SIG-M5 treated with dmso at 0.1 percent for 504 hours (cell line): ENCODE measurements at regions not wholly inside any gene's neighbourhood (a gene's known extent, or its start where the extent isn't known, plus 50 kb on each side); places are given as distances from the start of the nearest gene placed in this dataset.
A peak's percentile ranks its signal among the peaks of the same experiment; 100 is the strongest.
"Not testable (repeated sequence)": the region's sequence is repeated elsewhere in the genome, so short reads cannot be mapped to it uniquely, and the experiment has no call there.

Experiments used
- DNase-seq: peaks from one replicate; lab custom pipeline; 2025; ENCODE audit not compliant: unreplicated experiment; lab: John Stamatoyannopoulos, UW

DNA sequence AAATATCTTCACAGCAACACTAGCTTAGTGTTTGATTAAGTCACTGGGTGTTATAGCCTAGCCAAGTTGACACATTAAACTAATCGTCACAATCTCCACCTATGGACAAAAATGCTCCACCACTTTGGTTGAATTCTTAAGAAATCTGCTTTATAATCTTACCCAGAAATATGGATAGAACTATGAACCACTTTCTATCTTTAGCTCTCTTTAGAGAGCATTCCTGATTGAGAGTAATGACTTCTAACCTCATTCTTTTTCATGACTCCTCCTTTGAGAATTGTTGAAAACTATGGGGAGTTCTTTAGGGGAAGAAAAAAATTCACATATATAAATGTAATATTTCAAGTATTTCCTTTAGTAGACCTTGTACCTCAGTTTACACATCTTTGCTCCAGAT lies 1282.2 kb upstream of the ZEB2 start:
- DNase-seq = no peak

DNA sequence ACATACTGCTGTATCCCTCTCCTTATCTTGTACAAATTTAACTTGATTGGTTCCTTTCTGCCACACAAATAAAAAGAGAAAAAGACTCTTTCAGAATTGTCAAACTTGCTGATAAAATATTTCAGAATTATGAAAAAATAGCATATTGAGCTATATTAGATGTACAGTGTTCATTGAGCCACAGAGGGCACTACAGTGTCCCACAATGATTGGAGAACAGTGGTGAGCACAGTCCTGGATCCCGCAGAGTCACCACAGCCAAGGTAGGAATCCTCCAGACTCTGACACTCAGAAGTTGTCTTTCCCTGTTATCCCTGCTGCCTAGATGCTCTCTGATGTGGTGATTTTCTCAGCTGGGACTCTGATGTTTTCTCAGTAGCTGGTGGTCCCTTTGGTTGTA lies 1281.3 kb upstream of the ZEB2 start:
- no peak for DNase-seq

DNA sequence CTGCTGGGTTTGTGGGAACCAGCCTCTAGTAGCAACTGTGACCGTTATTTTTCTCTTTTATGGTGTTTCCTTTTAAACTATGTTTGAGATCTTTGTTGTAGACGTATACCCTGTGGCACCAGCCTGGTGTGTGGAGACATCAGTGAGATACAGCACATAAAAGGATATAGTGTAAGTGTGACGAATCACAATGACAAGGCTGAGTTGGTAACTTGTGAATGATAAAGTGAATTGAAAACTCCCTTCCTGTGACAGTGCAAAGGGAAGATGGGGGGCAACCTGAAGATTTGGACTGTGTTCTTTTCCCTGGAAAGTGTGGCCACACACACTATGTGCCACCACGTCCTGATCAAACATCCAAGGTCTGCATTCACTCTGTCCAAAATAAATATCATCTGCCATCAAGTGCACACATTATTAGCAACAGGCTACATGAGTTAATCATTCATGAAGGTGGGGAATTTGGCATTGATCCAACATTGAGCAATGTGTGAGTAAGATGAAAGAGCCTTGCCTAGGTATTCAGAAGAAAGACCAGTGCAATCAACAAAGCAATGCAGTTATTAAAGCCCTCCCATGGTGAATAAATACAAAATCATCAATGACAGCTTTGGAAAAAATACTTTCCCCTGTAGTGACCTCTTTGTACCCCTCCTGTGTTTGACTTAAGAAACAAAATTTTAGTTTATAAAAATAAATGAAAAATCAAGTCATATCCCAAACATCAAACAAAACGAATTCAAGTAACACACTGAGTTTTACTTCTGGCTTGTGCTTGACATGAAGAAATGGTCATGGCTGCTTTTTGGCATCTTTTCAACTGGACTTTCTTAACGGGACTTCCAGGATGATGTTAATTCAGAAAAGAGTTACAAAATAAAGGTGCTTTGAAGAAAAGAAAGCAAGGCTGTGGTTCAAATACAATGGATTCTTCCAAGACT lies 1280.5 kb upstream of the ZEB2 start:
- no peak for DNase-seq

DNA sequence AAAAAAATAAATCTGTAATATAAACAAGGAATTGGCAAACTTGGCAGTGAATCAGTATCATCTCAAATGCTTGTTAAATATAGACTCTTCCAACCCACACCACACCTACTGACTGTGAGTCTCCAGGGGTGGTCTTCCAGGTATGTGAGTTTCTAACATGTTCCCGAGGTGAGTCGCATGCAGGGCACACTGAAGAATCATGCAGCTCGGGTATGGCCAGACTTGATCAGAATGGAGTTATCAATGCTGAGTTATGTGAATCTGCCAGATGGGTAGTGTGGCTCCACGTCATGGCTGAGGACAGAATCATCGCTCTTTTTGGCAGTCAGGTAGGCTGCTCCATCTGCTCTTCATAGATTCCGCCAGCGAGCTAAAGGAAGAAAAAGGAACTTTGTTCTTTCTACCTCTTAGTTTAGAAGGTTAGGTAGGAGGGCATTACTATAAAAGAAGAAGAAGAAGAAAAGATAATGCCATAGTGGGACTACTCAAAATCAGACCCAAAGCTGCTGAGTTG lies 1279.7 kb upstream of the ZEB2 start:
- no peak for DNase-seq

DNA sequence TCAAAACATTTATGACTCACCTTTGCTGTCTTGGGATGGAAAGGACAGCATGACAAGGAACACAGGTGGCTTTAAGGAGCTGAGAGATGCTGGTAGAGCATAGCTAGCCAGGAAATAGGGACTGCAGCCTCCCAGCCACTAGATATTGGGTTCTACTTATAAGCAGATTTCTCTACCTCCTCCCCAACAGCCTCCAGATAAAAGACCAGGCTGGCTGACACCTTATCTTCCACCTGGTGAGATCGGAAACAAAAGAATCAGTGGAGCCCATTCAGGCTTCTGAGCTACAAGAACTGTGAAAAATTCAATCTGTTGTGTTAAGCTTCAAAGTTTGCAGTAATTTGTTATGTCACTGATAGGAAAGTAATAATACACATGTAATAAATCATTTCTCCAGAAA lies 1278.5 kb upstream of the ZEB2 start:
- DNase-seq = no peak

DNA sequence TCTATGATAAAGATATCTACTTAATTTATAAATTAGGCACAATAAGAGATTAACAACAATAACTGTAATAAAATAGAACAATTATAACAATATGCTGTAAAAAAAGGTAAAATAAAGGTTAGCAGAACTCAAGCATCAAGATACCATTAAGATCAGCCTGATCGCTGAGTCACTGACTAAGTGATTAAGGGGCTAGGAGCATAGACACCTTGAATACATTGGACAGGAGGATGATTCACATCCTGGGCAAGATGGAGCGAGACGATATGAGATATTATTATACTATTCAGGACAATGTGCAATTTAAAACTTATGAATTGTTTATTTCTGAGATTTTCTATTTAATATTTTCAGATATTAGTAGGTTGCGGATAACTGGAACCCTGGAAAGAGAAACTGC lies 1277.8 kb upstream of the ZEB2 start:
- no peak for DNase-seq

DNA sequence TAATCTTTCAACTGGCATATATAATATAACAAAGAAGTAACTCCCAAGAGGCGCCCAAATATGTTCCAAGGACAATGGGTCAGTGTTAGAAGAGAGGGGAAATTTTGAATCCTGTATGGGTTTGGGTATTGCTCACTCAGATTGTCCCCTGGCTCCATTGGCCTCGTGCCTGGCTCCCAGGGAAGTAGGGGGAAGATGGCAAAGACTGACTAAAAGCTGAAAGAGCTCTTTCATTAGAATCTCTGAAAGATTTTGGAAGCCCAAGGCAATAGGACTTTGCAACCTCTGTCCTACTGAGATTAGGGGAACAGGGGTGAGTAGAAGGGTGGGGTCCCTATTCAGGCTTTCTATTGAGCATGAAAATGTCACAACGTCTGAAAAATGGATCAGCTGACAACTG lies 1272.8 kb upstream of the ZEB2 start:
- no peak for DNase-seq

DNA sequence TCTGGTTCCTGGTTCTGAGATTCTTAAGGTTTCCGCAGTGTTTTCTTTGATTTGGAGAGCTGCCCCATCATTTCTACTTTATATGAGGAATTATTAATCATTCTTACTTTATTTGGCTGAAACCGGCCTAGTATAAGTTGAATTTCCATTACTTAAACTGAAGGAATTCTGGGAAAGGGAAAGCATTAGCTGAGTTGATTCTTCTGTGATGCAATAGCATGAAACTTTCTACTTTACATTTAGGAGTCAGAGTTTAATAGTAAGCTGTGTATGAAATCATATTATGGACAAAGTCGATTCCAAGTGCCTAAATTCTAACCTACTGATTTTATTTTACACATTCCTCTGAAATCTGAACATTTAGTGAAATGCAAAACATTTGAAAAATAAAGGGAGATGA lies 1269.7 kb upstream of the ZEB2 start:
- no peak for DNase-seq

DNA sequence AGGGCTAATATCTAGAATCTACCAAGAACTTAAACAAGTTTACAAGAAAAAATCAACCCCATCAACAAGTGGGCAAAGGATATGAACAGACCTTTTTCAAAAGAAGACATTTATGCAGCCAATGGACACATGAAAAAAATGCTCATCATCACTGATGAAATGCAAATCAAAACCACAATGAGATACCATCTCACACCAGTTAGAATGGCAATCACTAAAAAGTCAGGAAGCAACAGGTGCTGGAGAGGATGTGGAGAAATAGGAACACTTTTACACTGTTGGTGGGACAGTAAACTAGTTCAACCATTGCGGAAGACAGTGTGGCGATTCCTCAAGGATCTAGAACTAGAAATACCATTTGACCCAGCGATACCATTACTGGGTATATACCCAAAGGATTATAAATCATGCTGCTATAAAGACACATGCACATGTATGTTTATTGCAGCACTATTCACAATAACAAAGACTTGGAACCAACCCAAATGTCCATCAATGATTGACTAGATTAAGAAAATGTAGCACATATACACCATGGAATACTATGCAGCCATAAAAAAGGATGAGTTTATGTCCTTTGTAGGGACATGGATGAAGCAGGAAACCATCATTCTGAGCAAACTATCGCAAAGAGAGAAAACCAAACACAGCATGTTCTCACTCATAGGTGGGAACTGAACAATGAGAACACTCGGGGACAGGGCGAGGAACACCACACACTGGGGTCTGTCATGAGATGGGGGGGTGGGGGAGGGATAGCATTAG lies 1267.9 kb upstream of the ZEB2 start:
- not testable (repeated sequence) for DNase-seq

DNA sequence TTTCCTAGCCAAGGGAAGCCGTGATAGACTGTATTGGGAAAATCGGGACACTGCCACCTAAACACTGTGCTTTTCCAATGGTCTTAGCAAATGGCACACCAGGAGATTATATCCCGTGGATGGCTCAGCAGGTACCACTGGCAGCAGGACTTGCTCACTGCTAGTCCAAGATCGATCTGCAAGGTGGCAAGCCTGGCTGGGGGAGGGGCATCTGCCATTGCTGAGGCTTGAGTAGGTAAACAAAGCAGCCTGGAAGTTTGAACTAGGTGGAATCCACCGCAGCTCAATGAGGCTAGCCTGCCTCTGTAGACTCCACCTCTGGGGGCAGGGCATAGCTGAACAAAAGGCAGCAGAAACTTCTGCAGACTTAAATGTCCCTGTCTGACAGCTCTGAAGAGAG lies 1262.7 kb upstream of the ZEB2 start:
- DNase-seq = not testable (repeated sequence)

DNA sequence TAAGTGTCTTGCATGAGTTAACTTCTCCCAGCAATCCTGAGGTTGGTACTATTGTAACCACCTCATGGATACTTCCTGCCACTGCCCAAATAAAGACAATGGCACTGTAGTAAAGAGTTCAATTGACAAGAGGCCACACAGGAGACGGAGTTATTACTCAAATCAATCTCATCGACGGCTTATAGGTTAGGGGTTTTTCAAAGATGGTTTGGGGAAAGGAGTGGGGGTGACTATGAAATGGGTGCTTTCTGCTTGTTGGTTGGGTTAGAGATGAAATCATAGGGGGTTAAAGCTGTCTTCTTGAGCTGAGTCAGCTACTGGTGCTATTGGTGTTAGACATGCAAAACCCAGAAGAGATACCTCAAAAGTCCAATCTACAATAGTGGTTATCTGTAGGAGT lies 1258.0 kb upstream of the ZEB2 start:
- DNase-seq = no peak

DNA sequence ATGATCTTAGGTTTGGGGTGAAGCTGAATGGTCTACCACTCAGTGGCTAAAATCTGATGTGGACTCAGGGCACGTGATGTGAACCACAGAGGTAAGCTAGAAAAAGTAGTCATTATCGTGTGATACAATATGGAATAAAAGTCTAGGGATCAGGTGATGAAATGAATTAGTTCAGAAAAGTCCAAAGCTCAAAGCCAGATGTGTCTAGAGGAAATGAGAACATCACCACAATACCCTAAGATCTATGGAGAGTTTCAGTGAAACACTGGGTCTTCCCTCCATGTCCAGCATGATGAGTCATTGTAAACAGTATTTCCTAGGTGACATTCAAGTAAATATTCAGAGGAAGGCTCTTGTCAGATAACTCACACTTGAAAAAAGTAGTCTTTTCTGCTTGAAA lies 1257.4 kb upstream of the ZEB2 start:
- DNase-seq = no peak

DNA sequence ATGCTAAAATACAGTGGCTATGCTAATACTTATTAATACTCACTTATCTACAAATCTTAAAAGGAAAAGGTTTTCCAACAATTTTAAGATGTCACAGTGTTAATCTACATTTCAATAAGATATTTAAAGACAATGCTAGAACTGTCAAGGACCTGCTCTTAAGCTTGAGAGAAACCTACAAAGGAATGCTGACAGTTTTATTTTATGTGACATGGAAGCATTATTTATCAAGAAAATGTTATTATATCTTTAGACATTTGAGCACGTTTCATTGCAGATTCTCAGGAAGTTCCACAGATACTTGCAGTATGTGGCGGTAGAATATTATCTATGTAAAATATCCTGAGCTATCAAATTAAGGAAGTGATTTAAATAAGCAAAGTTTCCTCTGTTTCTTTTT lies 1255.7 kb upstream of the ZEB2 start:
- DNase-seq = no peak

DNA sequence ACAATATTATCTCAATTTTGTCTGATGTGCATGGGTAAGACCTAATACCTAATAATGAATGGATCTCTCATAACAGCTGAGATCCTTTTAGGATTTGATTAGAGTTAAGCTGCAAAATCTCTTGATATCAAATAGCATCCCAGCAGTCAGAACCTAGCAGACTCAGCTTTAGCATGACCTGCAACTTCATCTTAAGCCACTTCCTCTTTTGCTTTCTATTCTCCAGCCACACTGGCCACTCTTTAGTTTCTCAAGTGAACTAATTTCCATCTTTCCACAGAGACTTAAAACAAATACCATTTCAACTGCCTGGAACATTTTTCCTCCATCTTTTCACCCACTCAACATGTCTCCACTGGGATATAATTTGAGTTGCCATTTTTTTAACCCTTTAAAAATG lies 1251.6 kb upstream of the ZEB2 start:
- DNase-seq = peak; percentile 71

DNA sequence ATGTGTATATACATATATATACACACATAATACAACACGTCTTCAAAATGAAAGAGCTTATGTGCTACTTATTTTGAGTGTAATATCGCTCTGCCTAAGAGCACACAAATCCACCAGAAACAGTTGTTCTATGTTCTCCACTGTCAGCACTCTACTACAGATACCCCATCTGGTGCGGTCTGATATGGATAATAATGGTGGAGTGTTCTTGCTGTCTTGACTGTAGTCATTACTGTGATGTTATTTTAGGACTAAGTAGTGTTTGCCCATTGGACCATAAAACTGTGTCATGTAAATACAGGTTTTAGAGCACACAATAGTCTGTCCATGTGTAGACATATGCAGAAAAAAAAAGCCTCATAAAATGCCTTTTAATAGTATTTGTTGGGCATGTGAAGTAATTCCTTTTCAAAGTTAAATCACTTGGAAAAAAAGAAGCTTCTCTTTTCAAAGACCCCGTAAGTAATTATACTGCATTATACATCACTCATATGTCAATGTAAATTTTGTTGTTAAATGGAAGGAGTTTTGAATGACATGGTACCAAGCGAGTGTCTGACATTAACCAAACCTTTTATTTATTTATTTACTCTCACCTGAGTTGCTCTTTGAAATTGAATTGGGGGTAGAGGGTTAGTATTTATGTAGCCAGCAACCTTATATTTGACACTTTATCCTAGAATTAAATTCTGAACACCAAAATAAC lies 1249.2 kb upstream of the ZEB2 start:
- no peak for DNase-seq

DNA sequence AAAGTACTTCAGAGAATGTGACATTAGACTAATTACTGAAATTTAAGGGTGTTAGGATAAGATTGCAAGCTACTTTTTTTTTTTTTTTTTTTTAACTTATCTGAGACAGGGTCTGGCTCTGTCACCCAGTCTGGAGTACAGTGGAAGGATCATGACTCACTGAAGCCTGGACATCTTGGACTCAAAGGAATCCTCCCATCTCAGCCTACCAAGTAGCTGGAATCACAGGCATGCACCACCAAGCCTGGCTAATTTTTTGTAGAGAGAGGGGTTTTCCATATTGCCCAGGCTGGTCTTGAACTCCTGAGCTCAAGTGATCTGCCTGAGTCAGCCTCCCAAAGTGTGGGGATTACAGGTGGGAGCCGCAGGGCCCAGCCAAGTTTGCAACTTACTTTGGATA lies 1246.0 kb upstream of the ZEB2 start:
- no peak for DNase-seq

DNA sequence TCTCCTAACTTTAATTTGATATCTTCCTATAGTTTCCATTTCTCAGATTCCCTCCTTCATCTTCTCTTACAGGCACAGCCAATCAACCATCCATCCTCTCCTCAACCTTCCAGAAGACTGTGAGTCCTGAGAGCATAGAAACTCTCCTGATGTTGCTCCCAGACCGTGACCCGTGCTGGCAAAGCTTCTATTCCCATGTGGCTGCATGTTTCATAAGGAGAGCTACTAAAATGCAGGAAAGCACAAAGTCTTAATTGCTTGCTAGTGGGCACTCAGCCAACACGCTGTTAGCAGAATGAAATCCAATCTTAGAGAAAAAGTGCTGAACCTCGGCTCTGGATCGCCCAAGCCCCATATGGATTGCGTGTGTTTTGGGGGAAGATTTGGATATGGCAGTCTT lies 1244.7 kb upstream of the ZEB2 start:
- DNase-seq = no peak

DNA sequence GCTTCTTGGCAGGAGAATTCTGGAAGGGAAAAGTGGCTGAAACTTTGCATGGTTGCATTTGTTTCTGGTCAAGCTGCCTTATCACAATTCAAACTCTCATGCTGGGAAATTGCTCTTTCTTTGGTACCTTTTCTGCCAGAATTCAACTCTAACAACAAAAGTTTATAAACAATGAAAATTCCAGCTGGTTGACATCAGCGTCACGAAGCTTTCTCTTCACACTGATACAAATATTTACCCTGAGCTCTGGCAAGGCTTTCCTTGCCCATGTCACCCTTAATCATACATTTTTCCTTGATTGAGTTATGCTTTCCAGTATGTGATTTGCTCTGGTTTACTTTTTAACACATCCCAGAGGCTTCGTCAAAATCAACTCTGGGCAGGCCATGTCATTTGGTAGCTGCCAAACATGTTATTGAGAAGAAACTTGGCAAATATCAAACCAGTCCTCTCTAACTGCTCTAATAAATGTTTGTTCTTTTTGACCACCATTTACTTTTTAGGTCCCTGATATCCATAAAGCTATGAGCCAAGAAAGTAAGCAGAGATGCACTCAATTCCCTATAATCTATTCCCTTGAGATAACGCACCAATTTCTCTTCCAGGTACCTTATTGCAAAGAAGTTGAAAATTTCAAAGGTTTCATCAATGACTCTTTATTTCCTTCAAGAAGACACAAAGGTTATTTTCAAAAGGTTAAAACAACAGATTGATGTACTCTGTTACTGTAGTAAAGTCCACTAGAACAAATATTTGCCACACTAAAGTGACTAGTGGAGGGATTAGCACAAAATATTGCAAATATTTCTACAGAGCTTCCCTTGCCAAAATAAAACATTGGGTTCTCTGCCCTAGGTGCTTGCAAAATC lies 1241.1 kb upstream of the ZEB2 start:
- DNase-seq = no peak

DNA sequence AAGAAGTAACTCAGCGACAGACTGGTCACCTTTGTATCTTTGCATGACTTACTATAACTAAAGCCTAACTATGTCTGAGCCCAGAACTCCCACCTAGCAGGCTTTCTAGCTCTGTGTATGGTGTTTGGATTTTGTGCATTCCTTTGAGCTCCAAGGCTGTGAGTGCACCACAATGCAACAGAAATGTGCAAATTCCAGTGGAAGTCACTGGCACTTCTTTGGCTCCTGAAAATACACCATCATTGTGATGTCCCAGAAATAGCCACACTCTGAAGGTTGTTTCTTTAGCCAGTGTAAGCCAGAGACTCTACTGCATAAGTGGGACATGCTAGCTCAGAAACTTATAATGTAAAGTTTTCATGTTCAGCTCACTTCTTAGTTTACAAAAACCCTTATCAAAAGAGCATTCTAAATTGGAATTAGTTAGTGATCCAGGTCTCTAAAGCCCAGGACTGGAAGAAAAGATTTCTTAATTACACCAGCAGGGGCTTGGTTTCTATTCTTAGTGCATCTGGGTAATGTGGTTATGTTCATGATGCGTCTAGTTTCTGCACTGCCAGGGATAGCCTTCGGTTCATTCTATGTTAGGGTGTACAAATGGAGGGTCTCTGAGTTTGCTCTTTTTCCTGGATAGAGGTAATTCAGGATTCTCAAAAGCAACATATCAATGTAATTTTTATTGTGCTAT lies 1239.5 kb upstream of the ZEB2 start:
- DNase-seq = no peak
